Omental fat pad (tissue), 3 donors: ENCODE measurements at regions not wholly inside any gene's neighbourhood (a gene's known extent, or its start where the extent isn't known, plus 50 kb on each side); places are given as distances from the start of the nearest gene placed in this dataset.

Experiments
- ATAC-seq: fragments of 150-250 bp; one replicate; pipeline ENCODE4 v1.9.1; 2016; ENCODE audit warnings: mild to moderate bottlenecking, moderate library complexity; ENCODE audit not compliant: low FRiP score
- DNase-seq: peaks from one replicate; pipeline ENCODE4 v3.0.0-alpha.2; 2019; ENCODE audit warnings: low spot score
- CTCF ChIP-seq, 3 donors: fragments of 450-650 bp; IDR thresholded peaks; one replicate each; pipeline ENCODE4 v1.5.1; 2016 to 2017; ENCODE audit warnings: antibody characterized with exemption in 3 of 3, mild to moderate bottlenecking in 3 of 3, moderate library complexity in 2 of 3

- ATAC-seq: no peak
- no peak for TF ChIP-seq CTCF (IDR thresholded peaks at IDR 0.05)
Observed at GRCh38 chr4:37741564-37741963, 55.4 kb upstream of the RELL1 start.

GRCh38 chr4:37740546-37740945 is 54.4 kb upstream of the RELL1 start:
- TF ChIP-seq CTCF (IDR thresholded peaks at IDR 0.05): no peak
- no peak for ATAC-seq
- no peak for DNase-seq

More at GRCh38 chr4:37741564-37741963, 55.4 kb upstream of the RELL1 start:
- no peak for DNase-seq

- DNase-seq (no peak), ATAC-seq (no peak)
- no peak for TF ChIP-seq CTCF (IDR thresholded peaks at IDR 0.05)
Observed at GRCh38 chr4:37737466-37737865, 51.3 kb upstream of the RELL1 start.
